GM12878 (cell line): ENCODE measurements at regions not wholly inside any gene's neighbourhood (a gene's known extent, or its start where the extent isn't known, plus 50 kb on each side); places are given as distances from the start of the nearest gene placed in this dataset.

Experiments
- CBX3 ChIP-seq: fragments of 200-600 bp; sonication (generic); IDR thresholded peaks from 2 replicates; pipeline ENCODE4 v1.6.1; 2016; ENCODE audit warnings: low read depth, borderline replicate concordance
- MXI1 ChIP-seq: fragments of 150-350 bp; IDR thresholded peaks from 2 replicates; pipeline ENCODE4 v1.6.1; 2011; ENCODE audit warnings: low read depth, mild to moderate bottlenecking, inconsistent platforms, low read length, improper control_type of control experiment
- POLR2A ChIP-seq: IDR thresholded peaks from 2 replicates; pipeline ENCODE4 v1.6.1; 2011; ENCODE audit warnings: low read depth, mild to moderate bottlenecking, low read length
- RCOR1 ChIP-seq: conservative IDR thresholded peaks from 2 replicates; pipeline ENCODE4 v1.6.1; 2012; ENCODE audit warnings: low read depth, low read length, improper control_type of control experiment
- TF ChIP-seq, protein P1 (sequence below), 3 experiments: IDR thresholded peaks in 2 of 3; conservative IDR thresholded peaks in 1 of 3; 2 replicates each; pipeline ENCODE4 v1.5.1; 2011; ENCODE audit warnings: low read depth in 3 of 3, low read length in 3 of 3, mild to moderate bottlenecking in 3 of 3, control low read depth in 2 of 3, moderate library complexity in 2 of 3, inconsistent platforms in 1 of 3, mixed read lengths in 1 of 3; ENCODE audit not compliant: control insufficient read depth in 2 of 3, insufficient read depth in 1 of 3; ENCODE audit errors: extremely low read depth in 1 of 3

DNA sequence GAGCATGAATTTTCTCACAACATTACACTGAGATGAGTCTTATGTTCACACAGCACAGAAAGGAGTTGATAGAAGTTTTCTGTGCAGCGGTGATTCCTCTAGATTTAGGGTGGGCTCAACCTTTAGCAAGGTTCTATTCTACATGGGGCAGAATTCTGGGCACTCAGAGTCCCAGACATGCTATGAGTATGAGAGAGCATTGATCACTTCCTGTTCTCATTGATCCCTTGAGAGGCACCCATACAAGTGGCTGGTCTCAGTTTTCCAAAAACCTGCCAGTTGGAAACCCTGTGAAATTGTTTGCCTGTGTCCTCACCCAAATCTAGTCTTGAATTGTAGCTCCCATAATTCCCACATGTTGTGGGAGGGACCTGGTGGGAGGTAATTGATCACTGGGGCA, 112.5 kb upstream of the NR2F2 start:
- TF ChIP-seq RCOR1 (no peak), CBX3 (no peak), POLR2A (no peak), MXI1 (no peak)
- TF ChIP-seq, protein P1, sequence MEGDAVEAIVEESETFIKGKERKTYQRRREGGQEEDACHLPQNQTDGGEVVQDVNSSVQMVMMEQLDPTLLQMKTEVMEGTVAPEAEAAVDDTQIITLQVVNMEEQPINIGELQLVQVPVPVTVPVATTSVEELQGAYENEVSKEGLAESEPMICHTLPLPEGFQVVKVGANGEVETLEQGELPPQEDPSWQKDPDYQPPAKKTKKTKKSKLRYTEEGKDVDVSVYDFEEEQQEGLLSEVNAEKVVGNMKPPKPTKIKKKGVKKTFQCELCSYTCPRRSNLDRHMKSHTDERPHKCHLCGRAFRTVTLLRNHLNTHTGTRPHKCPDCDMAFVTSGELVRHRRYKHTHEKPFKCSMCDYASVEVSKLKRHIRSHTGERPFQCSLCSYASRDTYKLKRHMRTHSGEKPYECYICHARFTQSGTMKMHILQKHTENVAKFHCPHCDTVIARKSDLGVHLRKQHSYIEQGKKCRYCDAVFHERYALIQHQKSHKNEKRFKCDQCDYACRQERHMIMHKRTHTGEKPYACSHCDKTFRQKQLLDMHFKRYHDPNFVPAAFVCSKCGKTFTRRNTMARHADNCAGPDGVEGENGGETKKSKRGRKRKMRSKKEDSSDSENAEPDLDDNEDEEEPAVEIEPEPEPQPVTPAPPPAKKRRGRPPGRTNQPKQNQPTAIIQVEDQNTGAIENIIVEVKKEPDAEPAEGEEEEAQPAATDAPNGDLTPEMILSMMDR (IDR thresholded peaks at IDR 0.05 in 2 of 3, conservative IDR thresholded peaks at IDR 0.05 in 1 of 3; ENCODE audit: control insufficient read depth in 2 of 3, extremely low read depth in 1 of 3, insufficient read depth in 1 of 3, low read depth in 3 of 3, low read length in 3 of 3): no peak
